ENCODE measurements at regions not wholly inside any gene's neighbourhood (a gene's known extent, or its start where the extent isn't known, plus 50 kb on each side); places are given as distances from the start of the nearest gene placed in this dataset.

GRCh38 chr20:12659942-12660341, 348.8 kb upstream of the SPTLC3 start:
- H3K9me3 ChIP-seq: peaks cover 0 to 11% (median 0%) of the 10 kb centered on the region in 8 donors
- H3K27ac ChIP-seq: no peak overlapping the region
- intact Hi-C loops (cut with DNase I; ENCODE audit: low total_unique reads): no loop called here
- no peaks in the 10 kb centered on the region for H3K36me3 ChIP-seq
- TF ChIP-seq POLR2A (IDR thresholded peaks at IDR 0.05) (no peak), CTCF (IDR thresholded peaks at IDR 0.05 in 8 of 11, conservative IDR thresholded peaks at IDR 0.05 in 3 of 11) (no peak), POLR2AphosphoS5 (IDR thresholded peaks at IDR 0.05) (no peak)
- no peaks in the 10 kb centered on the region for H3K4me1 ChIP-seq
- 83 to 97% (median 91%) methylated on average over 1 of the region's 1 CpG for WGBS, 5 donors
- DNase-seq: no peak
- H3K4me3 ChIP-seq: no peak overlapping the region
- H3K27me3 ChIP-seq (replicated peaks in 1 of 7): no peaks in the 10 kb centered on the region

- Histone ChIP-seq H3K36me3 (no peaks in the 10 kb centered on the region), H3K27me3 (replicated peaks in 1 of 7) (no peaks in the 10 kb centered on the region), H3K27ac (no peak overlapping the region), H3K9me3 (peaks cover 0 to 11% (median 0%) of the 10 kb centered on the region in 8 donors), H3K4me1 (no peaks in the 10 kb centered on the region), H3K4me3 (no peak overlapping the region)
- no peak for TF ChIP-seq POLR2AphosphoS5 (IDR thresholded peaks at IDR 0.05)
- no peak for TF ChIP-seq CTCF (IDR thresholded peaks at IDR 0.05 in 8 of 11, conservative IDR thresholded peaks at IDR 0.05 in 3 of 11)
- TF ChIP-seq POLR2A (IDR thresholded peaks at IDR 0.05): no peak
- intact Hi-C loops (cut with DNase I; ENCODE audit: low total_unique reads): no loop called here
- 43 to 64% (median 51%) methylated on average over 2 of the region's 2 CpGs for WGBS, 5 donors
- no peak for DNase-seq
Observed at GRCh38 chr20:12660918-12661317, 347.9 kb upstream of the SPTLC3 start.

- 42 to 75% (median 58%) methylated on average over 1 of the region's 1 CpG for WGBS, 5 donors
- intact Hi-C loops (cut with DNase I; ENCODE audit: low total_unique reads): no loop called here
Observed at GRCh38 chr20:12670301-12670700, 338.5 kb upstream of the SPTLC3 start.

GRCh38 chr20:12673352-12673751, 335.4 kb upstream of the SPTLC3 start:
- peaks cover 0 to 5% (median 0%) of the 10 kb centered on the region in 8 donors for H3K9me3 ChIP-seq
- no peak for DNase-seq
- intact Hi-C loops (cut with DNase I; ENCODE audit: low total_unique reads): no loop called here
- H3K27me3 ChIP-seq (replicated peaks in 1 of 7): no peaks in the 10 kb centered on the region
- 82 to 90% (median 85%) methylated on average over 5 of the region's 5 CpGs for WGBS, 5 donors
- H3K4me1 ChIP-seq: no peaks in the 10 kb centered on the region
- H3K36me3 ChIP-seq: no peaks in the 10 kb centered on the region
- TF ChIP-seq POLR2AphosphoS5 (IDR thresholded peaks at IDR 0.05) (no peak), POLR2A (IDR thresholded peaks at IDR 0.05) (no peak), CTCF (IDR thresholded peaks at IDR 0.05 in 8 of 11, conservative IDR thresholded peaks at IDR 0.05 in 3 of 11) (no peak)
- H3K4me3 ChIP-seq: no peak overlapping the region
- no peak overlapping the region for H3K27ac ChIP-seq

More at GRCh38 chr20:12670301-12670700, 338.5 kb upstream of the SPTLC3 start:
- TF ChIP-seq CTCF (IDR thresholded peaks at IDR 0.05 in 8 of 11, conservative IDR thresholded peaks at IDR 0.05 in 3 of 11): no peak
- no peak for TF ChIP-seq POLR2A (IDR thresholded peaks at IDR 0.05)
- no peak for TF ChIP-seq POLR2AphosphoS5 (IDR thresholded peaks at IDR 0.05)
- Histone ChIP-seq H3K27ac (no peak overlapping the region), H3K4me1 (no peaks in the 10 kb centered on the region), H3K9me3 (peaks cover 0 to 5% (median 0%) of the 10 kb centered on the region in 8 donors), H3K36me3 (no peaks in the 10 kb centered on the region), H3K4me3 (no peak overlapping the region), H3K27me3 (replicated peaks in 1 of 7) (no peaks in the 10 kb centered on the region)
- DNase-seq: no peak
